ENCODE measurements at regions not wholly inside any gene's neighbourhood (a gene's known extent, or its start where the extent isn't known, plus 50 kb on each side); places are given as distances from the start of the nearest gene placed in this dataset.

GRCh38 chr12:127445581-127446139 lies 821.3 kb upstream of the TMEM132C start:
- H3T11ph ChIP-seq (ENCODE audit: low read length) = no peak overlapping the region
- no peak overlapping the region for H4K8ac ChIP-seq (replicated peaks; ENCODE audit: insufficient read length, low read depth, low read length)
- no peak overlapping the region for H2BK12ac ChIP-seq (ENCODE audit: insufficient read length, low read depth, low read length)
- no peak overlapping the region for H2BK120ac ChIP-seq (ENCODE audit: low read depth, low read length, poor library complexity, severe bottlenecking)
- H2AK5ac ChIP-seq (ENCODE audit: insufficient read length, low read length) = no peak overlapping the region
- no peaks in the 10 kb centered on the region for H3K4me1 Mint-ChIP-seq
- H4K20me1 ChIP-seq (ENCODE audit: control insufficient read depth, insufficient read depth, insufficient read length) = no peaks in the 10 kb centered on the region
- no peak overlapping the region for H2AFZ ChIP-seq (ENCODE audit: low read length)
- DNase-seq = no peak
- H2BK5ac ChIP-seq (ENCODE audit: insufficient read length, low read length) = no peak overlapping the region
- no peak overlapping the region for H2BK15ac ChIP-seq (ENCODE audit: low read depth, low read length)
- no peak overlapping the region for H3K4me2 ChIP-seq (ENCODE audit: insufficient read depth, insufficient read length, low read length)
- no peak for TF ChIP-seq CTCF (conservative IDR thresholded peaks at IDR 0.05)
- WGBS (ENCODE audit: extremely low coverage, insufficient read length, low lambda C conversion rate) = no CpG with 5 or more reads among the region's 4 CpGs
- no peak overlapping the region for H4K5ac ChIP-seq (ENCODE audit: insufficient read length, low read depth, low read length)
- no peaks in the 10 kb centered on the region for H3K79me1 ChIP-seq (ENCODE audit: insufficient read depth, low read depth, low read length, poor library complexity, severe bottlenecking)
- no peak overlapping the region; a peak in 1 of 7 replicates for H3K27ac Mint-ChIP-seq
- H3K23ac ChIP-seq (ENCODE audit: insufficient read length, low read depth, low read length) = no peak overlapping the region
- peaks cover 3% of the 10 kb centered on the region for H3K27me3 Mint-ChIP-seq (ENCODE audit: low read depth)
- no peak overlapping the region for H3K4me3 Mint-ChIP-seq
- no peak overlapping the region for H2BK20ac ChIP-seq (ENCODE audit: low read depth, low read length, poor library complexity, severe bottlenecking)
- no peaks in the 10 kb centered on the region for H3K27me3 ChIP-seq (ENCODE audit: insufficient read depth, low read length)
- no peak overlapping the region for H3K14ac ChIP-seq (ENCODE audit: insufficient read depth, low read length)
- no peaks in the 10 kb centered on the region for H3K9me3 ChIP-seq (ENCODE audit: control insufficient read depth, low read depth, low read length)
- no peaks in the 10 kb centered on the region for H3K4me1 ChIP-seq (ENCODE audit: insufficient read depth, low read length)
- no peak overlapping the region for H3K4ac ChIP-seq (ENCODE audit: low read depth, low read length)
- peaks cover 18 to 20% of the 10 kb centered on the region in 2 experiments for H3K9me3 Mint-ChIP-seq
- H4K91ac ChIP-seq (ENCODE audit: insufficient read length, low read depth, low read length) = no peak overlapping the region
- H3K56ac ChIP-seq (ENCODE audit: insufficient read length, low read depth, low read length) = no peak overlapping the region
- H3K18ac ChIP-seq (ENCODE audit: insufficient read length, low read depth, low read length) = no peak overlapping the region
- no peaks in the 10 kb centered on the region for H3K23me2 ChIP-seq (ENCODE audit: insufficient read length, low read depth, low read length, poor library complexity, severe bottlenecking)
- H3K27ac ChIP-seq (ENCODE audit: insufficient read length, low read depth, low read length) = no peak overlapping the region
- H3K79me2 ChIP-seq (ENCODE audit: insufficient read depth, low read length) = no peaks in the 10 kb centered on the region
- H3K36me3 Mint-ChIP-seq (ENCODE audit: insufficient read depth in 1 of 3, low read depth in 3 of 3) = peaks cover 0 to 12% (median 8%) of the 10 kb centered on the region in 3 experiments; a peak in 5 of 7 replicates
- no peak overlapping the region for H3K9ac ChIP-seq (ENCODE audit: extremely low read depth, insufficient read length, low read length)

All from H9 (cell line).